Stimulated activated CD4-positive, alpha-beta T cell treated with anti-CD3 and anti-CD28 coated beads, Interleukin-2, amount 100 ng/mL, for 24 hours (primary cell): ENCODE measurements at regions not wholly inside any gene's neighbourhood (a gene's known extent, or its start where the extent isn't known, plus 50 kb on each side); places are given as distances from the start of the nearest gene placed in this dataset.

ENCODE experiments used
- DNase-seq, 2 donors: peaks; one replicate each; pipeline ENCODE4 v3.0.0-alpha.2; 2020

- no peak for DNase-seq
These were observed 871.6 kb upstream of the MDGA2 start for GRCh38 chr14:48546996-48547395.

DNA sequence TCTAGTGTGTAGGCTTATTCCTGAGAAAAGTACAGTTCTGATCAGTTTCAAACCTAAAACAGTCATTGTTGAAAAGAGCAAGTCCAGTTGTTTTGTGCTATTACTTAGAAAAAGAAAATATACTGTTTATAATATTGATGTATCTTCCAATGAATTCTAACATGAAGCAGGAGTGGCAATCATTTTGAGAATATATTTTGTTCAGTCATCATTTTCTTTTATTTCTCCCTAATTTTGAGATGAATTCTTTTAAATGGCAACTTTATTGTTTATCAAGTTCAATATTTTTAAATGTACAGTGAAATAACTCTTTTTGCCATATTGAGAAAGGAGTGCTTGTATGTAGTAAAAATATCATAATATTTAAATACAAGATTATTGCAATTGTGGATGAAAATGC lies 862.2 kb upstream of the MDGA2 start:
- no peak for DNase-seq

- DNase-seq, result no peak
These were observed 860.9 kb upstream of the MDGA2 start for GRCh38 chr14:48536318-48536717.

GRCh38 chr14:48527832-48528231 lies 852.4 kb upstream of the MDGA2 start:
- DNase-seq, result no peak

- no peak for DNase-seq
These were observed 850.9 kb upstream of the MDGA2 start for GRCh38 chr14:48526307-48526706.

GRCh38 chr14:48504921-48505320 lies 829.5 kb upstream of the MDGA2 start:
- no peak for DNase-seq

GRCh38 chr14:48490756-48491155 lies 815.4 kb upstream of the MDGA2 start:
- no peak for DNase-seq

DNA sequence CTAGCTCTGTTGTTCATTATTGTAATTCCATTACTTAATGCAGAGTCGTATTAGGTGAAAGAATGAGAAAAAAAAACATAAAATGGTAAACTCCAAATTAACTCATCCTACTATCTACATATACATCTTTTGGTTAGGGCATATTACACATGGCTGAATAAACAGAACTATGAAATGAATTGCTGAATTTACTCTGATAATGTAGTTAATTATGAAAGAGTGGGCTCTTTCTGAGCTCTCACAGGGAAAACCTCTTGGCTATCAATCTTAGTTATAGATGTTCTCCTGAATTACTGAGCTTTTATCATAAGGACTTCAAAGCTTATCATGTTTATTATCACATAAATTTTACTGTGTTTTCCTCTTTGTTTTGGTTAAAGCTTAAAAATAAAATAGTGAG lies 798.5 kb upstream of the MDGA2 start:
- DNase-seq, result no peak

DNA sequence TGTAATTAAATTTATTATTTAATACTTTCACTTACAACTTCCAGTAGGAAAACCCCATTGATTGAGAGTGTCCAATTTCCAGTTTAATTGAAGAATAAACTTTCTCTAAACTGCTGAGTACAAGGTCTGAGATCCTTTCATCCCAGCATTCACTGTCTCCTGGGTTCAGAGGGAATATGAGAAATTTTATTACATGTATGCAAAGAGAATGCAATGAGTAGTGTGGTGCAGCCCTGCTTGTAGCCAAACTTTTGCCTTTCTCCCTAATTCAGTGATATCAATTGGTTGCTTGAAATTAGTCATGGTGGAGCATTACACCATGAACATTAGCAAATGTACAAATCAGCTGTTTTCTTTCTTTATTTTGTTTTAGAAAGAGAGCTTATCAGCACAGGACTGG lies 780.6 kb upstream of the MDGA2 start:
- DNase-seq, result no peak

DNA sequence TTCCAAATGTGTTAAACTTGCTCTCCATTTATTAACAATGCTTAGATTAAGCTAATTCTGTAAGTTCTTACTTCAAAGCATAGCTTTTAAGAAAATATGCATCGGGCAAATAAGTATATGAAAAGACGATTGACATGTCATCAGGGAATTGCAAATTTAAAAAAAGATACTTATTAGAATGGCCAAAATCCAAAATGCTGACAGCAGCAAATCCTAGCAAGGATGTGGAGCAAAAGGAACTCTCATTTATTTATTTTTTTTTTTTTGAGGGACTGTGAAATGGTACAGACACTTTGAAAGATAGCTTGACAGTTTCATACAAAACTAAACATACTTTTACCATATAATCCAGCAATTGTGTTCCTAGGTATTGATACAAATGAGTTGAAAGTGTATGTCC lies 779.5 kb upstream of the MDGA2 start:
- no peak for DNase-seq

- DNase-seq, result no peak
These were observed 777.1 kb upstream of the MDGA2 start for GRCh38 chr14:48452437-48452995.

DNA sequence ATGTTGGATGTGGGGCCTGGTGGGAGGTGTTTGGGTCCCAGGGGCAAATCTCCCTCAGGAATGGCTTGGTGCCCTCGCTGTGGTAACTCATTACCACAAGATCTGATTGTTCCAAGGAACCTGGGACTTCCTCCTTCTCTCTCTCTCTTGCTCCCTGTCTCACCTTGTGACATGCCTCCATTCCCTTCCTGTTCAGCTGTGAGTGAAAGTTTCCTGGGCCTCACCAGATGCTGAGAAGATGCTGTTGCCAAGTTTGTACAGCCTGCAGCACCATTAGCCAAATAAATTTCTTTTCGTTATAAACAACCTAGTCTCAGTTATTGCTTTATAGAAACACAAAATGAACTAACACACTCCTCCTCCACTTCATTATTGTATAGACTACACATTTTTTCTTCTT lies 759.8 kb upstream of the MDGA2 start:
- DNase-seq, result no peak

DNA sequence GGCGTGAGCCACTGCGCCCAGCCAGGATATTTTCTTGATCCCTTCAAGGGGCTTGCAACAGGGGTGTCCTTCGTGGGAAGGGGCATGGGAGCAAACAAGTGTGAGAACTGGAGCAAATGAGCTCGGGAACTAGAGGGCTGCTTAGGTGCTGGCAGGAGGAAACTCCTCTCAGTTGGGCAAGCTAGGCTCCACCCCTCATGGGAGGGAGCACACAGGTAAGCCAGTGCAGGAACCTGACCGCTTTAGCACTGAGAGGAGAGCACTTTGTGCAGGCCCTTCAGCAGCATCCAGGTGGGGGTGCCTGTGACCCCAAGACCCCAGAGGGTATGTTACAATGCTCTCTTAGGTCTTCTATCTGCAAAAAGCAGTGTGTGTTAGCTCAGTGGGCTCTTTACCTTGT lies 755.4 kb upstream of the MDGA2 start:
- DNase-seq, result no peak

GRCh38 chr14:48429512-48429911 lies 754.1 kb upstream of the MDGA2 start:
- DNase-seq, result no peak

GRCh38 chr14:48417715-48418500 lies 742.5 kb upstream of the MDGA2 start:
- no peak for DNase-seq

GRCh38 chr14:48401321-48401720 lies 725.9 kb upstream of the MDGA2 start:
- no peak for DNase-seq

- no peak for DNase-seq
These were observed 723.4 kb upstream of the MDGA2 start for GRCh38 chr14:48398675-48399282.

- DNase-seq, result no peak
These were observed 716.3 kb upstream of the MDGA2 start for GRCh38 chr14:48391661-48392060.

- DNase-seq, result no peak
These were observed 714.9 kb upstream of the MDGA2 start for GRCh38 chr14:48390346-48390745.

DNA sequence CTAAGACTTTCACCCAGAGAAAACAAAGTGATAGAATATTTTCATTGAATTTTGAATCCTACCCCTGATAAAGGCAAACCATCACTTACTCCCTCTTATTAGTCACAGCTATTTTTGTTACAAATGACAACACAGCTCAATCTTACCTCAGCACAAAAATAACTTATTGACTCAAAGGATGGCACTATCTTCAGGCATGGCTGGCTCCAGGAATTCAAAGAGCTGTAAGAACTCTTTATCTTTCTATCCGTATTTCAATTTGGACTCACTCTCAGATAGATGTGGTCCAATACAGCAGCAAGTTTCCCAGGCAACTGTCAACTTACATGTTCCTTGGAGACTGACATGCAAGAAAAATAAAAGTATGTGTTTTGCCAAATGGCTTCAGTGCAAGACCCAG lies 709.4 kb upstream of the MDGA2 start:
- no peak for DNase-seq

GRCh38 chr14:48382961-48383360 lies 707.6 kb upstream of the MDGA2 start:
- no peak for DNase-seq

DNA sequence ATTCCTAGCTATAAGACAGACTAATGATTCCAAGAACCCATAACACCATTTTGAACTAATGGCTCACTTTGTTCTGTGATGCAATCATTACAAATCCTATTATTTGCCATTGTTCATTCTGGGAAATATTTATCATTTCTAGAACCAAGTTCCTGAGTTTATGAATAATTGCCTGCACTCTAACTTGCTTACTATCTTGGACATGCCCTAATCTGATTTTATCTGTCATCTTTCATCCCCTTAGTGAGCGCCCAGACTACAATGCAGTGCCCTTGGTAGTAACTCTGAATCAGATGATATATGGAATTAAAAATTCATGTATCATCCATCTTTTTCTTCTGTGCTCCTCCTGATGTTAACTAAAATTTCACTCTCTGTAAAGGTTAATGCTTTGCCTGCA lies 703.1 kb upstream of the MDGA2 start:
- no peak for DNase-seq

- no peak for DNase-seq
These were observed 698.6 kb upstream of the MDGA2 start for GRCh38 chr14:48373981-48374380.

GRCh38 chr14:48350971-48351370 lies 675.6 kb upstream of the MDGA2 start:
- no peak for DNase-seq

DNA sequence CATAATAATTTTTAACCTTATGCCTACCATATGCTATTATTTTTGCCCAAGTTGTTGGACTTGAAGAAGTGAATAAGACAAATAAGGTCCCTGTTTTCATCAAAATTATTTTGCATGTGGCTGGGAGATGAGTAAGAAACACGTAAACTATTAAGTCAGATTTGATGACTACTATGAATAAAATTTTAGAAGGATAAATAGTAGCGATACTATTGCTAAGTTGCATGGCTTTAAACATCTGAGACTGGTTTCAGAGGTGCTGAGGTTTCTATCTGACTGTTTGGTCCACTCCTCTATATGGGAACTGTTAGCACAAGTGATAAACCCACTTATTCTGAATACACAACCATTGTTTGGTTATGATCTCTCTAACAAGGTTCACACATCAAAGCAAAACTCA lies 674.3 kb upstream of the MDGA2 start:
- DNase-seq, result no peak
